Large intestine (tissue), 3 donors: ENCODE measurements at regions not wholly inside any gene's neighbourhood (a gene's known extent, or its start where the extent isn't known, plus 50 kb on each side); places are given as distances from the start of the nearest gene placed in this dataset.
A peak's percentile ranks its signal among the peaks of the same experiment; 100 is the strongest.
"Not testable (repeated sequence)": the region's sequence is repeated elsewhere in the genome, so short reads cannot be mapped to it uniquely, and the experiment has no call there.

Source experiments
- DNase-seq, 2 donors: peaks; one replicate each; pipeline versions ENCODE4 v3.0.0 to v3.0.0-alpha.2; 2013
- H3K27ac ChIP-seq: one replicate; pipeline ENCODE4 v1.5.1; 2013; ENCODE audit warnings: low read length
- H3K27me3 ChIP-seq: 2 replicates; pipeline ENCODE4 v1.6.1; 2013; ENCODE audit warnings: low read length; ENCODE audit not compliant: control insufficient read depth, insufficient read depth
- H3K36me3 ChIP-seq: 2 replicates; pipeline ENCODE4 v1.6.1; 2013; ENCODE audit warnings: low read length; ENCODE audit not compliant: control insufficient read depth, insufficient read depth
- H3K4me1 ChIP-seq: one replicate; pipeline ENCODE4 v1.6.1; 2013; ENCODE audit warnings: low read length; ENCODE audit not compliant: control insufficient read depth, insufficient read depth
- H3K4me3 ChIP-seq: one replicate; pipeline ENCODE4 v1.5.1; 2013; ENCODE audit warnings: low read length
- H3K9me3 ChIP-seq: one replicate; pipeline ENCODE4 v1.6.1; 2013; ENCODE audit warnings: mild to moderate bottlenecking, low read depth, low read length, moderate library complexity; ENCODE audit not compliant: control insufficient read depth
- WGBS: methylation state at CpG from one replicate; pipeline ENCODE4 v1.1.5; 2013; ENCODE audit warnings: low lambda C conversion rate; ENCODE audit not compliant: insufficient coverage; 5-methylcytosine and 5-hydroxymethylcytosine counted together

DNA sequence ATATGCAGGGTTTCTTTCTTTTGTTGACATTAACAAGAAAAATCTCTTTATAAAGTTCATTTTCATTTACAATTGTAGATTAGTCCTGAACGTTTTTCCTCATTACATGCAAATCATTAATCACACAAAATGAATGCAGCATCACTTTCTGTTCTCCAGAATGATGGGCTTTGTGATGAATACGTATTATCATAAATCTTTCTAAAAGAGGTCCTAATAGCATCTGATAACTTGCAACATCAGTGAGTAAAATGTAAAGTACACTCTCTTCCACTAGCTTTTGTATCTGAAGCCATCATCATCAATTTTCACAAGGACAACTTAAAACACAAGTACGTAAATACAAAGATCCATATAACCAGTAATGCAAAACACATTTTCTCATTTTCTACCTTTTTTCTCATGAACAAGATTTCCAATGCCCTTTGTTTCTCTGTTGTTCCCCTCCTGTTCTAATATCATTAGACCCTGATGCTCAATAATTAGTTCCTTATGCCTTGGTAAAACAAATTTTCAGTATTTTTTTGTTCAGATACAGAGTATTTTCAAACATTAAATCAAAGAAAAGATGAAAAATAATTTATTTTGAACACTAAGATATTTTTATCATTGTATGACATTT is 437.4 kb upstream of the MIR17HG start:
- 67% methylated on average over 3 of the region's 3 CpGs for WGBS
- no peak overlapping the region for H3K4me3 ChIP-seq
- no peaks in the 10 kb centered on the region for H3K36me3 ChIP-seq
- H3K4me1 ChIP-seq, result no peaks in the 10 kb centered on the region
- no peaks in the 10 kb centered on the region for H3K27me3 ChIP-seq
- no peak overlapping the region for H3K27ac ChIP-seq
- DNase-seq, result no peak
- H3K9me3 ChIP-seq, result no peaks in the 10 kb centered on the region

DNA sequence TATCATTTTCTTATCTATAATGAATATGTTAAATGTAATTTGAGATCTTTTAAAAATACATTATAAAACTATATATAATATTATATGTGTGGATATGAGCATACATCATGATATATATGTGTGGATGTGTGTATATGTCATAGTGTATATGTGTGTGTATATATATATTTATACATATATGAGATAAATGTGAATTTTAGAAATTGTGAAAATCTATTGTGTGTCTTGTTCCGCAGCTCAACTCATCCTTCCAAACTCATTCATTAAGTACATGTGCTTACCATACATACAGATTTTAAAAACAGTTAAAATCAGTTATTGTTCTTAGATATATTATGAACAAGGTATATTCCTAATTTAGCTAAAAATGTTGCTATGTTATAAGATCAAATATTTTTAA is 435.2 kb upstream of the MIR17HG start:
- Histone ChIP-seq H3K4me3 (no peak overlapping the region), H3K9me3 (no peaks in the 10 kb centered on the region), H3K27ac (no peak overlapping the region), H3K36me3 (no peaks in the 10 kb centered on the region), H3K27me3 (no peaks in the 10 kb centered on the region), H3K4me1 (no peaks in the 10 kb centered on the region)
- no peak for DNase-seq
- WGBS, result no CpG with 5 or more reads among the region's 1 CpG

DNA sequence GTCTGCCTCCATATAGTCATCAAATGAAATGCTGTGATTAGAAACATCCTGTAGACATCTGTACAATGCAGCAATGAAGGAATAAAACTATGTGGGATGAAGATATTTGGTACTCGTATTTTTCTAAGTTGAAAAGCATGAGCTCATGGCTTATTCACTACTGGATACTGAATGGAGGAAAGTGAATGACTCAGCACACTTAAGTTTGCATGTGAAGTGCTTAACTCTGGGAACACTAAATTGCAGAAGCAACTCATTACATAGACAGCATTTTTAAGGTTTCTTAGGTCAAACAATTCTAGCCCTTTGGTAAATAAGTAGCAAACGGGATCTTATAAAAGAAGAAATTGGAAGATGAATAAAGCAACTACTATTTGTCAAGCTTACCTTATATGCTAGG is 429.0 kb upstream of the MIR17HG start:
- no peaks in the 10 kb centered on the region for H3K9me3 ChIP-seq
- H3K4me1 ChIP-seq, result no peaks in the 10 kb centered on the region
- H3K36me3 ChIP-seq, result no peaks in the 10 kb centered on the region
- H3K27ac ChIP-seq, result no peak overlapping the region
- H3K4me3 ChIP-seq, result no peak overlapping the region
- no peaks in the 10 kb centered on the region for H3K27me3 ChIP-seq
- 68% methylated on average over 2 of the region's 2 CpGs for WGBS
- no peak for DNase-seq

DNA sequence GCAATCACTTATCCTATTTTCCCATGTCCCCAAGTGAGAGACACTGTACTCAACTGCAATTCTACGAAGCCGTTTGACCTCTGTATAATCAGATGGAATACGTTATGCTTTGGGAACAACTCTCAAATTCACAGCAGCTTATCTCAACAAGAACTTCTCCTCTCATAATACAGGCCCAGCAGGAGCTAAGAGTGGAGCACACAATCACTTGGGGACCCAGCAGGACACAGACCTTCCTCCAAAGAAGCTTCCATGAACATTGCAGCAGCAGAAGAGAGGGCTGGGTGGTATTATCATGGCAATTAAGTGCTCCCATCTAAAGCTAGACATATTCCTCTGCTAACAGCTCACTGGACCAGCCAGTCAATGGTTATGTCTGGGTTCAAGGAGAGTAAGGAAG is 428.3 kb upstream of the MIR17HG start:
- Histone ChIP-seq H3K4me3 (no peak overlapping the region), H3K27ac (no peak overlapping the region), H3K36me3 (no peaks in the 10 kb centered on the region), H3K9me3 (no peaks in the 10 kb centered on the region), H3K4me1 (no peaks in the 10 kb centered on the region), H3K27me3 (no peaks in the 10 kb centered on the region)
- no CpG with 5 or more reads among the region's 3 CpGs for WGBS
- DNase-seq, result no peak

DNA sequence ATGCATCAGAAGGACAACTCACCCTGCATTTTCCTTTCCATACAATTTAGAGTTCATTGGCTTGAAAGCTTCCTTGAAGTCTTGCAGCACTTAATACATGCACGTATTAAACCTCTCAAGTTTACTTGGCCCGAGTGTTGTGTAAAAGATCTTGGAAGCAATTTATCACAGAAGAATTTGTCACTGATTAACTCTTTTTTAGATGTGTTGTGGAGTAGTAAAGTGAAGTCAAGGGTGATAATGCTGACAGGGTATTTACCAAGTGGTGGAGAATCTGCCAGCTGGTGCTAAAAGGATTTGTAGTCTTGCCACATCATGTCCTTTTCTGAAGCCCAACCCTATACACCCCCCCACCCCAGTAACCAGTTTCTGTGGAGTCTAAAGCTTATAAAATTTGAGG is 421.0 kb upstream of the MIR17HG start:
- peak; percentile 43 to 68 for DNase-seq
- no peak overlapping the region for H3K4me3 ChIP-seq
- no peaks in the 10 kb centered on the region for H3K27me3 ChIP-seq
- whole genome bisulfite sequencing, result no CpG with 5 or more reads among the region's 2 CpGs
- H3K4me1 ChIP-seq, result no peaks in the 10 kb centered on the region
- no peaks in the 10 kb centered on the region for H3K9me3 ChIP-seq
- H3K27ac ChIP-seq, result no peak overlapping the region
- H3K36me3 ChIP-seq, result no peaks in the 10 kb centered on the region

DNA sequence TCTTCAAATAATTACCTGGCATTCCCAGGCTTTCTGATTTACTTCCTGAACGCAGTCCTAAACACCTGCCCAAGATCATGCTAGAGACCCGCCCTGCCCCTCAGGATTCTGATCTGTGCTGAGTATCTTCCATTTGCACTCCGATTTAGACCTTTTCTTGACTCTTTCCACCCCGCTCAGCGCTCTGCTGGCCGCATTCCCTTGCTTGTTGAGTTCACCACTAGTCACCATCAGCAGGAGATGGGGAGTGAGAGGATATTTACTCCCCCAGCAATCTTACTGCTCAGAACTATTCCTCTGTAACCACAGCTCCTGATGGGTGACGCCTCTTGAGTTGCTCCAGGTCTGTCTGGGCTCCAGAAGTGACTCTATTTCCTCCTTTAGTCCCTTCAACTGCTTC is 419.4 kb upstream of the MIR17HG start:
- no peaks in the 10 kb centered on the region for H3K9me3 ChIP-seq
- no peak overlapping the region for H3K4me3 ChIP-seq
- H3K27ac ChIP-seq, result no peak overlapping the region
- no CpG with 5 or more reads among the region's 7 CpGs for WGBS
- no peaks in the 10 kb centered on the region for H3K4me1 ChIP-seq
- H3K36me3 ChIP-seq, result no peaks in the 10 kb centered on the region
- DNase-seq, result no peak
- no peaks in the 10 kb centered on the region for H3K27me3 ChIP-seq

DNA sequence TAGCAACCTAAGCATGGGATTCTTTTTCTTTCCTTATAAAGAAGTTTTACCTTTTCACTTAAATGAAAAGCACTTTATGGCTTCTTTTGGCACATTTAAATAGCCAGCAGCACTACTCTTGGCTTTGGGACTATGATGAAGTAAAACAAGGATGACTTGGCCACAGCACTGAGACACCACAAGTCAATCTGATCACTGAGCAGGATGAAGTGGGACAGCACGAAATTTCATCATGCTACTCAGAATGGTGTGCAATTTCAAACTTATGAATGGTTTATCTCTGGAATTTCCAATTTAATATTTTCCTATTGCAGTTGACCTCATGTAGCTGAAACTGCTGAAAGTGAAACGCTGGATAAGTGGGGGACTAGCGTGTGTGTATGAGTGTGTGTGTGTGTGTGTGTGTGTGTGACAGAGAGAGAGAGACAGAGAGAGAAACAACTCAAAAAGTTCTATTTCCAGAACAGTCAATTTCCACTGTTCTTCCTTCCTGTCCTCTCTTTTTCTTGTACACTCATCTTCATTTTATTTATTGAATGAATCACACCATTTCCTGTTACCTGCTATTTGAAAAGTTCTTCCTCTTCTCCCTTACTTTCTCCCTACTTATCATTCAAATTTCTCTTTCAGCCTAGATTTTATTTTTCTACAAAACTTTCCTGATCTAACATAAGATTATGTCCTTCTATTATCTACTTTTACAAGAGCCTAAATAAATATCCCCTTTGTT is 414.2 kb upstream of the MIR17HG start:
- no peaks in the 10 kb centered on the region for H3K27me3 ChIP-seq
- H3K4me1 ChIP-seq, result no peaks in the 10 kb centered on the region
- DNase-seq, result no peak
- H3K27ac ChIP-seq, result no peak overlapping the region
- 80% methylated on average over 1 of the region's 3 CpGs for WGBS
- H3K4me3 ChIP-seq, result no peak overlapping the region
- H3K36me3 ChIP-seq, result no peaks in the 10 kb centered on the region
- H3K9me3 ChIP-seq, result no peaks in the 10 kb centered on the region

DNA sequence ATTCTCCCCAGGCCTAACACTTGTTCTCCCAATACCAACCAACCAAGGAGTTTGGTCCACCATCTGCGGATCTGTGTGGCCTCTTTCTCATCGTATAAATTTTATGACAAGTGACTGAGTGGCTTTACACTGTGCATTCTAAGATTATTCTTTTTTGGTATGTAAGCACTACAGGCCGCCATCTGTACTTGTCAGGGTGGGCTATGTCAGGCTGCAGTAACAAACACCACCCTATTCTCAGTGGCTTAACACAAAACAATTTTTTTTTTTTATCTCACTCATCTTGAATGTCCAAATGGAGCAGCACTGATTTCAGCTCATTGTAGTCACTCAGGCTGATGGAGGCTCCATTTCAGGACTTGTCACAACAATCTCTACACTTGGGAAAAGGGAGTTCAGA is 412.7 kb upstream of the MIR17HG start:
- no peak for DNase-seq
- 100% methylated on average over 1 of the region's 3 CpGs for WGBS
- H3K27me3 ChIP-seq, result no peaks in the 10 kb centered on the region

DNA sequence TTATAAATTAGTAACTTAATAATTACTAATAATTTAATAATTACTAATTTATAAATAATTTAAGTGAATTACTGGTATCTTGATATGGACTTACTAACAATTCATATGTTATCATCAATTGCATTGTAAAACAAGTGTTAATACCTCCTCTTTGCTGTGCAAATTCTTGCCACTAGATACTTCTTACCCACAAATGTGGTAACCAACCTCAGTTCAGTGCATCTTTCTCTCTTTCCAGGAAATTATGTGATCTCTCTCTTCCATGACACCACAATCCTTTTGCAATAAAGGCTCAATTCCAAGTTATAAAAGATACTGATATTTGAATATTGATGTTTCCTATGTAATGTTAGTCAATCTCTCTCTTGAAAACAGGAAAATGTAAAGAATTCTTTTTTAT is 408.6 kb upstream of the MIR17HG start:
- H3K27me3 ChIP-seq, result no peaks in the 10 kb centered on the region
- no peaks in the 10 kb centered on the region for H3K36me3 ChIP-seq
- H3K27ac ChIP-seq, result no peak overlapping the region
- DNase-seq, result no peak
- H3K4me1 ChIP-seq, result no peaks in the 10 kb centered on the region
- no peaks in the 10 kb centered on the region for H3K9me3 ChIP-seq
- no peak overlapping the region for H3K4me3 ChIP-seq

More for the DNA sequence above, 412.7 kb upstream of the MIR17HG start:
- Histone ChIP-seq H3K36me3 (no peaks in the 10 kb centered on the region), H3K27ac (no peak overlapping the region), H3K4me3 (no peak overlapping the region), H3K4me1 (no peaks in the 10 kb centered on the region), H3K9me3 (no peaks in the 10 kb centered on the region)

DNA sequence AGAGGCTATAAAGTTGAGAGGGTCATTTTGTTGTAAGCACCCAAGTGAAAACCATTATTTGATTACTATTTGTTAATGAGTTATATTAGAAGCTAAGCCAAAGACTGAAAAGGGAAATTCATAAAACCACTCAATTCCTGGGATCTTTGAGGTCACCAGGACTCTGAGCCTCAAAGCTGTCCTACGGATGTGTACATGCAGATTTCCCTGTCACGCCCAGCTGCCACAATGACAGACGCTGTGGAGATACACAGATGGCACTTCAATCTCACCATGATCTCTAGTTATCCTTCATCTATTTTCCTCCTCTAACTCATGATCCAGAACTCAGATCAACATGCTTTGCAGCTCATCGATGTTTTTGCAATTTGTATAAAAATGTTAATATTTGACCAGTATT is 403.5 kb upstream of the MIR17HG start:
- WGBS, result 100% methylated on average over 1 of the region's 4 CpGs
- Histone ChIP-seq H3K4me3 (no peak overlapping the region), H3K36me3 (no peaks in the 10 kb centered on the region), H3K9me3 (no peaks in the 10 kb centered on the region), H3K27me3 (no peaks in the 10 kb centered on the region), H3K4me1 (no peaks in the 10 kb centered on the region), H3K27ac (no peak overlapping the region)
- DNase-seq, result no peak

DNA sequence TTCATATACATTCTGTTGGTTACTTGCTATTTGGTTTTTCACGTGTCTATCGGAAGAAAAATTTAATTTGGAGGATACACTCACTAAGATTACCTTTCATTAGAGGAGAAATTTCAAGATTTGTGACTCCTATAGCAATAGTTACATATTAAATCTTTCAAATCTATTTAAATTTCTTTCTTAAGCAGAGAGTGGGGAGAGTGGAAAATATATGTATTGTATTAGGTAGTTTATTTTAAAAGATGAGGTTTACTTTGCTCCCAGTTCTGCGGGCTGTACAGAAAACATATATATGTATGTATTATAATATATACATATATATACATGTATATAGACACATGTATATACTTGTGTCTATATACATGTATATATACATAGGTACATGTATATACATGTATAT is 402.3 kb upstream of the MIR17HG start:
- not testable (repeated sequence) for DNase-seq, H3K4me1 ChIP-seq

More for the DNA sequence above, 402.3 kb upstream of the MIR17HG start:
- not testable (repeated sequence) for H3K27me3 ChIP-seq, H3K36me3 ChIP-seq, H3K27ac ChIP-seq, H3K9me3 ChIP-seq, H3K4me3 ChIP-seq
- WGBS, result no CpG with 5 or more reads among the region's 3 CpGs
